Dedifferentiated amniotic fluid mesenchymal stem cell (primary cell): ENCODE measurements at regions not wholly inside any gene's neighbourhood (a gene's known extent, or its start where the extent isn't known, plus 50 kb on each side); places are given as distances from the start of the nearest gene placed in this dataset.

Experiments used
- DNase-seq: peaks from one replicate; pipeline ENCODE4 v3.0.0-alpha.2; 2016; ENCODE audit errors: extremely low spot score

GRCh38 chr11:111035746-111036145 is 209.8 kb upstream of the POU2AF2 start:
- DNase-seq: no peak

- no peak for DNase-seq
Observed at GRCh38 chr11:111026241-111026640, 219.3 kb upstream of the POU2AF2 start.

- DNase-seq: no peak
Observed at GRCh38 chr11:111021131-111021530, 224.4 kb upstream of the POU2AF2 start.

- no peak for DNase-seq
Observed at GRCh38 chr11:111019871-111020670, 225.5 kb upstream of the POU2AF2 start.

GRCh38 chr11:111019451-111019850 is 226.1 kb upstream of the POU2AF2 start:
- no peak for DNase-seq

- no peak for DNase-seq
Observed at GRCh38 chr11:111018566-111018965, 227.0 kb upstream of the POU2AF2 start.

- no peak for DNase-seq
Observed at GRCh38 chr11:111012491-111012890, 233.0 kb upstream of the POU2AF2 start.

GRCh38 chr11:111011275-111011594 is 234.3 kb upstream of the POU2AF2 start:
- no peak for DNase-seq

GRCh38 chr11:111010391-111011274 is 234.9 kb upstream of the POU2AF2 start:
- no peak for DNase-seq

GRCh38 chr11:111006227-111006626 is 239.3 kb upstream of the POU2AF2 start:
- no peak for DNase-seq

- DNase-seq: peak; percentile 89
Observed at GRCh38 chr11:111001986-111002611, 243.4 kb upstream of the POU2AF2 start.

- no peak for DNase-seq
Observed at GRCh38 chr11:111001081-111001430, 244.5 kb upstream of the POU2AF2 start.

- no peak for DNase-seq
Observed at GRCh38 chr11:111000400-111001080, 245.0 kb upstream of the POU2AF2 start.

GRCh38 chr11:110992481-110992880 is 253.0 kb upstream of the POU2AF2 start:
- DNase-seq: no peak

GRCh38 chr11:110991661-110992355 is 253.7 kb upstream of the POU2AF2 start:
- DNase-seq: peak; percentile 82

- peak; percentile 46 for DNase-seq
Observed at GRCh38 chr11:110990311-110990710, 255.2 kb upstream of the POU2AF2 start.

- DNase-seq: peak; percentile 46
Observed at GRCh38 chr11:110989428-110990133, 255.9 kb upstream of the POU2AF2 start.

GRCh38 chr11:110988671-110989070 is 256.9 kb upstream of the POU2AF2 start:
- DNase-seq: no peak

GRCh38 chr11:110986016-110986415 is 259.5 kb upstream of the POU2AF2 start:
- no peak for DNase-seq

GRCh38 chr11:110985547-110985946 is 260.0 kb upstream of the POU2AF2 start:
- no peak for DNase-seq

- DNase-seq: no peak
Observed at GRCh38 chr11:110984693-110985092, 260.8 kb upstream of the POU2AF2 start.
